Endothelial cell of umbilical vein (primary cell): ENCODE measurements at regions not wholly inside any gene's neighbourhood (a gene's known extent, or its start where the extent isn't known, plus 50 kb on each side); places are given as distances from the start of the nearest gene placed in this dataset.

Source experiments
- BruUV-seq: library from RNA; stranded (reverse); fragments of 400-500 nt; replicated peaks from 2 replicates; lab custom pipeline; 2021; lab: Mats Ljungman, UMichigan
- CTCF ChIA-PET: fragments of 300-600, 350-600 bp; sonication (Branson Sonifier 250); formaldehyde crosslinking; loops from one replicate; lab custom pipeline; 2021; ENCODE audit warnings: antibody characterized with exemption, inconsistent platforms; lab: Charles Lee
- POLR2A ChIA-PET: fragments of 300-600, 350-600 bp; sonication (Branson Sonifier 250); formaldehyde crosslinking; loops from one replicate; lab custom pipeline; 2021; ENCODE audit warnings: antibody characterized with exemption, inconsistent platforms; lab: Charles Lee
- DNase-seq: peaks from one replicate; pipeline ENCODE4 v3.0.0-alpha.2; 2011; ENCODE audit warnings: low read depth, low spot score
- FAIRE-seq: peaks from 2 replicates; lab custom pipeline; 2011; peaks lifted over from hg19 to GRCh38; lab: Jason Lieb, UNC
- H2AFZ ChIP-seq: 2 replicates; pipeline ENCODE4 v1.6.0; 2012; ENCODE audit warnings: low read depth, low read length, control low read depth, inconsistent platforms
- H3K27ac ChIP-seq: 2 replicates; pipeline ENCODE4 v1.5.1; 2011; ENCODE audit warnings: low read depth, mild to moderate bottlenecking, control low read depth, low read length, moderate library complexity; ENCODE audit not compliant: insufficient read depth
- H3K27me3 ChIP-seq, 2 experiments: 2 replicates each; pipeline versions ENCODE4 v1.6.0 to v1.6.1; 2011; ENCODE audit warnings: low read length in 2 of 2, mixed read lengths in 1 of 2; ENCODE audit not compliant: control insufficient read depth in 2 of 2, insufficient read depth in 2 of 2
- H3K36me3 ChIP-seq, 2 experiments: 2 replicates in 1 of 2; 3 replicates in 1 of 2; pipeline ENCODE4 v1.5.1; 2011; ENCODE audit warnings: low read length in 2 of 2, mild to moderate bottlenecking in 1 of 2, moderate library complexity in 1 of 2; ENCODE audit not compliant: control insufficient read depth in 2 of 2, insufficient read depth in 2 of 2; ENCODE audit errors: extremely low read depth in 1 of 2
- H3K4me1 ChIP-seq: 3 replicates; pipeline ENCODE4 v1.5.1; 2011; ENCODE audit warnings: mild to moderate bottlenecking, low read length; ENCODE audit not compliant: control insufficient read depth, insufficient read depth; ENCODE audit errors: extremely low read depth
- H3K4me2 ChIP-seq: 2 replicates; pipeline ENCODE4 v1.6.1; 2011; ENCODE audit warnings: low read length, control low read depth, mixed read lengths; ENCODE audit not compliant: insufficient read depth
- H3K4me3 ChIP-seq, 3 experiments: fragments of 200-600 bp in 1 of 3; sonication (generic), shearing (Covaris generic) in 1 of 3; replicated peaks in 1 of 3; 2 replicates each; pipeline ENCODE4 v1.5.1; 2011 to 2016; ENCODE audit warnings: control low read depth in 3 of 3, low read length in 3 of 3, mild to moderate bottlenecking in 2 of 3, inconsistent platforms in 1 of 3, low read depth in 1 of 3, moderate library complexity in 1 of 3; ENCODE audit not compliant: insufficient read depth in 1 of 3
- H3K79me2 ChIP-seq: 2 replicates; pipeline ENCODE4 v1.6.0; 2012; ENCODE audit warnings: low read length, inconsistent platforms; ENCODE audit not compliant: control insufficient read depth, insufficient read depth
- H3K9ac ChIP-seq: replicated peaks from 2 replicates; pipeline ENCODE3; 2011; ENCODE audit warnings: low read length, control low read depth; ENCODE audit not compliant: insufficient read depth; ENCODE audit errors: extremely low read depth
- H3K9me1 ChIP-seq: replicated peaks from 3 replicates; pipeline ENCODE4 v1.6.0; 2011; ENCODE audit warnings: mild to moderate bottlenecking, low read length; ENCODE audit not compliant: control insufficient read depth, insufficient read depth; ENCODE audit errors: extremely low read depth
- H3K9me3 ChIP-seq: replicated peaks from 2 replicates; pipeline ENCODE4 v1.5.1; 2012; ENCODE audit warnings: low read length, inconsistent platforms; ENCODE audit not compliant: control insufficient read depth, insufficient read depth
- H4K20me1 ChIP-seq: replicated peaks from 2 replicates; pipeline ENCODE3; 2011; ENCODE audit warnings: mild to moderate bottlenecking, low read length; ENCODE audit not compliant: control insufficient read depth, insufficient read depth; ENCODE audit errors: extremely low read depth
- CTCF ChIP-seq, 2 donors: IDR thresholded peaks; 1 replicate in 1 of 2; 2 replicates in 1 of 2; pipeline ENCODE4 v1.5.1; 2011; ENCODE audit warnings: low read length in 2 of 2, mild to moderate bottlenecking in 2 of 2, moderate library complexity in 2 of 2, control low read depth in 1 of 2, inconsistent platforms in 1 of 2, low read depth in 1 of 2; ENCODE audit not compliant: insufficient read depth in 1 of 2; ENCODE audit errors: extremely low read depth in 1 of 2
- EZH2 ChIP-seq: IDR thresholded peaks from 2 replicates; pipeline ENCODE4 v1.6.1; 2012; ENCODE audit warnings: borderline replicate concordance, low read depth, mild to moderate bottlenecking, moderate library complexity, low read length, inconsistent platforms; ENCODE audit not compliant: severe bottlenecking
- FOS ChIP-seq: IDR thresholded peaks from 2 replicates; pipeline ENCODE4 v1.6.1; 2011; ENCODE audit warnings: mild to moderate bottlenecking, low read length, moderate library complexity, borderline replicate concordance; ENCODE audit not compliant: insufficient read depth
- JUN ChIP-seq: IDR thresholded peaks from 2 replicates; pipeline ENCODE4 v1.6.1; 2011; ENCODE audit warnings: borderline replicate concordance, low read depth; ENCODE audit not compliant: insufficient read length, insufficient read depth
- MAX ChIP-seq: IDR thresholded peaks from 2 replicates; pipeline ENCODE4 v1.6.1; 2011; ENCODE audit not compliant: insufficient read depth, insufficient read length
- MYC ChIP-seq: IDR thresholded peaks from one replicate; pipeline ENCODE4 v1.6.1; 2011; ENCODE audit warnings: mild to moderate bottlenecking, low read depth, low read length
- POLR2A ChIP-seq: IDR thresholded peaks from 2 replicates; pipeline ENCODE4 v1.6.1; 2012; ENCODE audit warnings: low read depth, mild to moderate bottlenecking, control low read depth, low read length
- dilution Hi-C: fragments of 300-500 bp; cut with MboI; formaldehyde crosslinking; loops from one replicate; pipeline ENCODE4 v1.15.0; 2019; ENCODE audit warnings: low sequenced_read_pairs; ENCODE audit not compliant: extremely low pct_ligation_motif_present
- intact Hi-C: fragments of 100-400 bp; cut with micrococcal nuclease; formaldehyde crosslinking; loops from one replicate; pipeline ENCODE4 v1.10.0; 2022

- TF ChIP-seq POLR2A (no peak), MAX (no peak), JUN (no peak), FOS (no peak), EZH2 (no peak), CTCF (IDR thresholded peaks at IDR 0.05; ENCODE audit: extremely low read depth in 1 of 2, insufficient read depth in 1 of 2, low read depth in 1 of 2, low read length in 2 of 2) (no peak), MYC (no peak)
- intact Hi-C loops = no loop called here
- no TSS peak for BruUV-seq
These were observed 64.9 kb downstream of the FAM170A start for GRCh38 chr5:119694284-119694683.

GRCh38 chr5:119706049-119706448 is 76.7 kb downstream of the FAM170A start:
- H3K9me3 ChIP-seq = peaks cover 2% of the 10 kb centered on the region
- dilution Hi-C loops (no loop called here), intact Hi-C loops (no loop called here)
- no peak for DNase-seq
- no peaks in the 10 kb centered on the region for H3K79me2 ChIP-seq
- POLR2A ChIA-PET = no interaction called here
- H3K9me1 ChIP-seq = no peaks in the 10 kb centered on the region
- no peak overlapping the region for H3K9ac ChIP-seq
- CTCF ChIA-PET = no interaction called here
- no peaks in the 10 kb centered on the region for H3K36me3 ChIP-seq
- TF ChIP-seq EZH2 = no peak
- TF ChIP-seq MAX = no peak
- FAIRE-seq = no peak
- no peaks in the 10 kb centered on the region for H3K4me1 ChIP-seq
- BruUV-seq = no TSS peak
- no peak overlapping the region for H3K27ac ChIP-seq
- H2AFZ ChIP-seq = no peak overlapping the region
- no peak overlapping the region for H3K4me3 ChIP-seq
- no peaks in the 10 kb centered on the region for H3K27me3 ChIP-seq
- no peaks in the 10 kb centered on the region for H4K20me1 ChIP-seq
- no peak overlapping the region for H3K4me2 ChIP-seq

More at GRCh38 chr5:119694284-119694683, 64.9 kb downstream of the FAM170A start:
- no peak for FAIRE-seq
- H3K4me2 ChIP-seq = no peak overlapping the region
- H3K9me1 ChIP-seq = no peaks in the 10 kb centered on the region
- CTCF ChIA-PET = no interaction called here
- H3K27ac ChIP-seq = no peak overlapping the region
- DNase-seq = no peak
- POLR2A ChIA-PET = no interaction called here
- H4K20me1 ChIP-seq = no peaks in the 10 kb centered on the region
- no peaks in the 10 kb centered on the region for H3K4me1 ChIP-seq
- peaks cover 2% of the 10 kb centered on the region for H3K9me3 ChIP-seq
- no peak overlapping the region for H3K4me3 ChIP-seq
- no peaks in the 10 kb centered on the region for H3K36me3 ChIP-seq
- no peaks in the 10 kb centered on the region for H3K79me2 ChIP-seq
- H2AFZ ChIP-seq = no peak overlapping the region
- no peaks in the 10 kb centered on the region for H3K27me3 ChIP-seq
- no peak overlapping the region for H3K9ac ChIP-seq
- dilution Hi-C loops = no loop called here
